GM18505 (cell line): ENCODE measurements at regions not wholly inside any gene's neighbourhood (a gene's known extent, or its start where the extent isn't known, plus 50 kb on each side); places are given as distances from the start of the nearest gene placed in this dataset.

ENCODE experiments used
- ATAC-seq: cut with Tn5 transposase; IDR thresholded peaks from one replicate; pipeline ENCODE4 v1.9.1; 2021; ENCODE audit not compliant: unreplicated experiment
- POLR2A ChIP-seq: IDR thresholded peaks from 4 replicates; pipeline ENCODE4 v1.6.1; 2011; ENCODE audit warnings: borderline replicate concordance; ENCODE audit not compliant: insufficient read depth, insufficient read length; ENCODE audit errors: extremely low read depth

GRCh38 chr3:56862352-56863062 is 60.8 kb upstream of the ARHGEF3 start:
- no peak for ATAC-seq
- no peak for TF ChIP-seq POLR2A

- no peak for TF ChIP-seq POLR2A
- ATAC-seq = no peak
Measured at GRCh38 chr3:56861511-56861910, 59.8 kb upstream of the ARHGEF3 start.

GRCh38 chr3:56860939-56861338 is 59.2 kb upstream of the ARHGEF3 start:
- TF ChIP-seq POLR2A = no peak
- no peak for ATAC-seq

GRCh38 chr3:56860351-56860750 is 58.6 kb upstream of the ARHGEF3 start:
- no peak for ATAC-seq
- TF ChIP-seq POLR2A = no peak

GRCh38 chr3:56858331-56858730 is 56.6 kb upstream of the ARHGEF3 start:
- no peak for TF ChIP-seq POLR2A
- no peak for ATAC-seq

- ATAC-seq = no peak
Measured at GRCh38 chr3:56857178-56857577, 55.4 kb upstream of the ARHGEF3 start.

GRCh38 chr3:56856752-56857151 is 55.0 kb upstream of the ARHGEF3 start:
- ATAC-seq = no peak
- TF ChIP-seq POLR2A = no peak

More at GRCh38 chr3:56857178-56857577, 55.4 kb upstream of the ARHGEF3 start:
- TF ChIP-seq POLR2A = no peak

- no peak for TF ChIP-seq POLR2A
- ATAC-seq = no peak
Measured at GRCh38 chr3:56855856-56856512, 54.2 kb upstream of the ARHGEF3 start.

- no peak for TF ChIP-seq POLR2A
- no peak for ATAC-seq
Measured at GRCh38 chr3:56854856-56855611, 53.3 kb upstream of the ARHGEF3 start.

GRCh38 chr3:56851966-56852884 is 50.5 kb upstream of the ARHGEF3 start:
- ATAC-seq = no peak
- TF ChIP-seq POLR2A = no peak
